A549 (cell line): ENCODE measurements at regions not wholly inside any gene's neighbourhood (a gene's known extent, or its start where the extent isn't known, plus 50 kb on each side); places are given as distances from the start of the nearest gene placed in this dataset.

Experiments used
- CTCF ChIP-seq: fragments of >200 bp; sonication (Bioruptor Twin); formaldehyde crosslinking; IDR thresholded peaks from 3 replicates; pipeline ENCODE4 v1.5.1; 2016
- FOSB ChIP-seq: fragments of 250-450 bp; sonication (Bioruptor Pico); IDR thresholded peaks from 2 replicates; pipeline ENCODE4 v1.5.0; 2020; ENCODE audit warnings: mild to moderate bottlenecking, moderate library complexity
- HMGXB4 ChIP-seq: fragments of 250-450 bp; sonication (Bioruptor Pico); IDR thresholded peaks from 2 replicates; pipeline ENCODE4 v1.5.0; 2021; ENCODE audit warnings: mild to moderate bottlenecking, moderate library complexity, borderline replicate concordance
- KDM5A ChIP-seq: fragments of 200-600 bp; sonication (generic); IDR thresholded peaks from 2 replicates; pipeline ENCODE4 v1.6.1; 2016; ENCODE audit warnings: antibody characterized with exemption, mild to moderate bottlenecking
- NR3C1 ChIP-seq: fragments of >200 bp; sonication (Bioruptor Twin); formaldehyde crosslinking; IDR thresholded peaks from 3 replicates; pipeline ENCODE4 v1.6.1; 2017
- POLR2A ChIP-seq: IDR thresholded peaks from 2 replicates; pipeline ENCODE4 v1.6.1; 2012; ENCODE audit warnings: mild to moderate bottlenecking, low read length
- ZFP36 ChIP-seq: fragments of 450-650 bp; IDR thresholded peaks from 2 replicates; pipeline ENCODE4 v1.6.1; 2014; ENCODE audit warnings: borderline replicate concordance; ENCODE audit not compliant: partially characterized antibody

GRCh38 chr11:119842731-119843130 lies 113.7 kb upstream of the NECTIN1 start:
- TF ChIP-seq CTCF: no peak
- no peak for TF ChIP-seq POLR2A
- TF ChIP-seq FOSB (CRISPR knock-in tag): no peak
- no peak for TF ChIP-seq ZFP36
- no peak for TF ChIP-seq NR3C1
- no peak for TF ChIP-seq KDM5A
- no peak for TF ChIP-seq HMGXB4 (CRISPR knock-in tag)
